Subcutaneous abdominal adipose tissue (tissue), 5 donors: ENCODE measurements at regions not wholly inside any gene's neighbourhood (a gene's known extent, or its start where the extent isn't known, plus 50 kb on each side); places are given as distances from the start of the nearest gene placed in this dataset.

ENCODE experiments used
- H3K27ac ChIP-seq: one replicate; pipeline ENCODE4 v1.7.0; 2013; ENCODE audit warnings: low read depth, mild to moderate bottlenecking, inconsistent platforms, low read length, moderate library complexity
- H3K27me3 ChIP-seq, 5 donors: one replicate each; pipeline ENCODE4 v1.7.0; 2013; ENCODE audit warnings: low read length in 5 of 5, inconsistent platforms in 1 of 5; ENCODE audit not compliant: control insufficient read depth in 5 of 5, insufficient read depth in 4 of 5
- H3K36me3 ChIP-seq, 5 donors: one replicate each; pipeline ENCODE4 v1.7.0; 2013; ENCODE audit warnings: low read length in 5 of 5; ENCODE audit not compliant: control insufficient read depth in 5 of 5, insufficient read depth in 5 of 5
- H3K4me1 ChIP-seq, 5 donors: one replicate each; pipeline ENCODE4 v1.7.0; 2013; ENCODE audit warnings: low read length in 5 of 5, mild to moderate bottlenecking in 3 of 5, moderate library complexity in 1 of 5; ENCODE audit not compliant: control insufficient read depth in 5 of 5, insufficient read depth in 5 of 5
- H3K4me3 ChIP-seq, 5 donors: one replicate each; pipeline ENCODE4 v1.7.0; 2013; ENCODE audit warnings: low read length in 5 of 5, low read depth in 1 of 5
- H3K9ac ChIP-seq, 5 donors: one replicate each; pipeline ENCODE4 v1.7.0; 2013; ENCODE audit warnings: low read length in 5 of 5, mild to moderate bottlenecking in 4 of 5, moderate library complexity in 3 of 5
- H3K9me3 ChIP-seq, 5 donors: one replicate each; pipeline ENCODE4 v1.7.0; 2013; ENCODE audit warnings: low read length in 5 of 5; ENCODE audit not compliant: control insufficient read depth in 5 of 5
- donor health status: healthy.
- donor health status: healthy.
- donor health status: healthy.
- donor health status: healthy.
- donor health status: healthy.

DNA sequence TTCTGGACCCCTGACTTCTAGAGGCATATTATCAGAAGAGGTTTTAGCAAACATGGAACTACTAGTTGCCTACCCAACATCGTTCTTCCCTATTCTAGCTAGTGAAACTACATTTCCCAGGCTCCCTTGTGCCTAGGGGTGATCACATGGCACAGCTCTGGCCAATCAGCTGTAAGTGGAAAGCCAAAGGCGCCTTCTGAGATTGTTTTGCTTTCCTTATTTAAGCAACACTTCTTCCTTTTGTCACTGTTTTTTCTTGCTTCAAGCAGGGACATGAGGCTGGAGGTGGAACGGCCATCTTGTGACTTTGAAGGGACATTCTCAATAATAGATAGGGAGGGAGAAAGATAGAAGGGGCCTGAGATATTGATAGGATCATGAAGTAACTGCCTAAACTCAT, 136.7 kb downstream of the ZNF664 start:
- Histone ChIP-seq H3K27ac (no peak overlapping the region), H3K9me3 (peaks cover 0 to 4% (median 4%) of the 10 kb centered on the region in 5 donors), H3K4me3 (no peak overlapping the region), H3K4me1 (no peaks in the 10 kb centered on the region), H3K36me3 (no peaks in the 10 kb centered on the region), H3K27me3 (no peaks in the 10 kb centered on the region), H3K9ac (no peak overlapping the region)

DNA sequence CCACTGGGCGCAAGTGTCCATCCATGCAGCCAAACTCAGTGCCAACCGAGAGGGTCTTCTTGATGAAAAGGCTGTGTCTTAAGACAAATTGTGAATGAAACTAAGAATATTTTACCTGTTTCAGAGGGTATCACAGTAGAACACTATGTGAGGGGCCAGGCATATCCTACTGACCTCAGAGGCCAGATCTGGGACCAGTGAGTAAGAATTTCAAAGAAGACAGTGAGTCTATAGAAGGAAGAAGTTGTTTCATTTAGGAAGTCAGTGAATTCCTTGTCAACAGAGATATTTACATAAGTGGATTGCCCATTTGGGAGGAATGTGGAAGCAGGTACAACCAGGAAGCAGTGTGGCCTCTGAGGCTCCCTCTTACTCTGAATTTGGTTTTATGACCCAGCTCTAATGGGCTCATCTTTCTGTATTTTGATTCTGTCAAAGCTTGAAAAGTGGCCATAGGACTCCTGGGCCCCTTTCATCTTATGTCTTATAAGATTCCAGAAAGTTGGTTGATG, 137.4 kb downstream of the ZNF664 start:
- no peak overlapping the region for H3K27ac ChIP-seq
- H3K9ac ChIP-seq: no peak overlapping the region
- no peaks in the 10 kb centered on the region for H3K36me3 ChIP-seq
- H3K9me3 ChIP-seq: peaks cover 0 to 4% (median 4%) of the 10 kb centered on the region in 5 donors
- H3K4me3 ChIP-seq: no peak overlapping the region
- H3K4me1 ChIP-seq: no peaks in the 10 kb centered on the region
- no peaks in the 10 kb centered on the region for H3K27me3 ChIP-seq

GRCh38 chr12:124111006-124111405, 138.0 kb downstream of the ZNF664 start:
- no peak overlapping the region for H3K9ac ChIP-seq
- no peak overlapping the region for H3K27ac ChIP-seq
- H3K9me3 ChIP-seq: peaks cover 0 to 4% (median 4%) of the 10 kb centered on the region in 5 donors
- no peaks in the 10 kb centered on the region for H3K4me1 ChIP-seq
- H3K4me3 ChIP-seq: no peak overlapping the region
- peaks cover 0 to under 1% (median 0%) of the 10 kb centered on the region in 5 donors for H3K27me3 ChIP-seq
- H3K36me3 ChIP-seq: no peaks in the 10 kb centered on the region

DNA sequence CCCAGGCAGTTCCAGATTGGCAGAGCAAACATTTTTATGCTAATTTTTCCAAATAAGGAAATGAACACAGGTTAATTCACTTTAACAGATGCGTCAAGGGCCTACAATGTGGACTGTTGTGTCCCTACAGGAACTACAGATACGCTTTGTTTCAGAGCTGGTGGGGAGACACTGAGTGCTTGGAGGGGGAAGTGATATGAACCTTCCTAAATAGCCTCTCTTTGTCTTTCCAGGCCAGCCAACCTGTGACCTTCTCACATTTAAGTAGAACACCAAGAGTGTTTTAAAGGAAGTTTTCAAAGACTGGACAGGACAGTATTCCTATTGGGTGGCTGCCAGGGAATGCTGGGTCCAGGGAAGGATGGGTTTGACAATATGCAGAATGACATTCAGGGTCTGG, 141.3 kb downstream of the ZNF664 start:
- H3K27ac ChIP-seq: no peak overlapping the region
- H3K9me3 ChIP-seq: peaks cover 0 to 4% (median 4%) of the 10 kb centered on the region in 5 donors
- no peaks in the 10 kb centered on the region for H3K36me3 ChIP-seq
- no peak overlapping the region for H3K4me3 ChIP-seq
- no peak overlapping the region for H3K9ac ChIP-seq
- H3K27me3 ChIP-seq: peaks cover 0 to 2% (median 0%) of the 10 kb centered on the region in 5 donors
- H3K4me1 ChIP-seq: no peaks in the 10 kb centered on the region

DNA sequence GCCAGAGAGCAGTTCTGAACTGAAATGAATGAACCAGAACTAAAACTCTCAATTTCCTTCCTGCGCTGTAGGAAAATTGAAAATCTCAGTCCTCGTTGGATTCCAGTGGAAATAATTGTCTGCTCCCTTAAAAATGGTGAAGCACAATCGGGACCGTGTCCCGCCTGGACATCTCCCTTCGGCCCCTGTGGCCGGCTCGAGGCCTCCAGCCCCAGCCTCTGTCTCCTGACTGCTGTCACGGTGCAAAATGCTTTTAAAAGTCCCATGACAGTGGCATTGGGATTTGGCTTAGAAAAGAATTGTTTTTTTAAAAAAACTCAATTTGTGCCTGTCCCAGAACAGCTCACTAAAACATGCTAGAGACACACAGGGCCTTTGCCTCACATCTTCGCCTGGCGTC, 142.5 kb downstream of the ZNF664 start:
- Histone ChIP-seq H3K9ac (no peak overlapping the region), H3K4me1 (no peaks in the 10 kb centered on the region), H3K27me3 (peaks cover 0 to 2% (median 0%) of the 10 kb centered on the region in 5 donors), H3K36me3 (no peaks in the 10 kb centered on the region), H3K4me3 (no peak overlapping the region), H3K27ac (no peak overlapping the region), H3K9me3 (peaks cover 0 to 4% (median 4%) of the 10 kb centered on the region in 5 donors)

DNA sequence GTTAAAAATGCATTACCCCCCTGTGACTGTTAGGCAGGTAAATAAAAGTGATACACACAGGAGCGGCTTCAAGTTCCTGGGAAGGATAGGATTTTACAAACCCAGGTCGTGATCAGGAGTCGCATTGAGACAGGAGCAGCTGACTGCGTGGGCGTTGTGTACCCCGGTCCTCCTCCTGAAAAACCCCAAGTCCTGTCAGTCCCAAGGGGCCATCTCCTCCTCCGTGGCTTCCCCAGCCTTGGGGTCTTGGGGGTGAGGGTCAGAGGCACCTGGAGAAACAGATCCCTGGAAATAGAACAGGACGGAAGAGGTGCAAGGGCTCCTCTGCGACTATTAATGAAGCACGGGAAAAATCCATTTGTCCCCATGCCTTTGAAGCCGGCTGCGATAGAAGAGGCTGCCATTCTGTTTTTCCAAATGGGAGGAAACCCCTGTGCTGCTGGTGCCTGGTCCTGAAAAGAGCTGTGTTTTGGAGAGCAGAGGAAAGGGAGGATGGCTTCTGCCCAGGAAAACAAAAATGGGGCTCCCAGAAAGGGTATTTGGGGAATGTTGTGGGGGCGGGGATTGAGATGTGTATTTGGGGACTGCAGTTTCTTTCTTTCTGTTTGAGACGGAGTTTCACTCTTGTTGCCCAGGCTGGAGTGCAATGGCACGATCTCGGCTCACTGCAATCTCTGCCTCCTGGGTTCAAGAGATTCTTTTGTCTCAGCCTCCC, 143.1 kb downstream of the ZNF664 start:
- no peak overlapping the region for H3K4me3 ChIP-seq
- H3K27me3 ChIP-seq: peaks cover 0 to 2% (median 0%) of the 10 kb centered on the region in 5 donors
- H3K9ac ChIP-seq: no peak overlapping the region
- H3K36me3 ChIP-seq: no peaks in the 10 kb centered on the region
- no peak overlapping the region for H3K27ac ChIP-seq
- no peaks in the 10 kb centered on the region for H3K4me1 ChIP-seq
- peaks cover 0 to 4% (median 4%) of the 10 kb centered on the region in 5 donors for H3K9me3 ChIP-seq

DNA sequence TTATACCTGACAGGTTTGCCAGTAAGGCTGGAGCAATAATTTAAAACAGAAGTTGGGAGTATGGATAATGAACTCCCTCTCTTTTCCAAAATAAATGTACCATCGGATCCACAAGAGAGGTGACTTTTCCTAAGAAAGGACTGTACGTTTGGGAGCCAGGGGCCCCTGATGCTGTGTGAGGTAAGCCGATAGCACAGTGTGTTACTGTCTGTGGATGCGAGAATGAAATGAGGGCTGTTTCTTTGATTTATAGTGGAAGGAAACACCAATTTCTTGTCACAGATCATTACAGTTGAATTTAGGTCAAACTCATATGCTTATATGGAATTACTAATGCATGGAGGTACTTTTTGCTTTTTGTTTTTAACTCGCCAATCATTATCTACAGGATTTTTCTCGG, 147.7 kb downstream of the ZNF664 start:
- H3K27me3 ChIP-seq: peaks cover 0 to 2% (median 0%) of the 10 kb centered on the region in 5 donors
- H3K36me3 ChIP-seq: no peaks in the 10 kb centered on the region
- no peaks in the 10 kb centered on the region for H3K9me3 ChIP-seq
- H3K9ac ChIP-seq: no peak overlapping the region
- H3K4me1 ChIP-seq: no peaks in the 10 kb centered on the region
- H3K4me3 ChIP-seq: no peak overlapping the region
- H3K27ac ChIP-seq: no peak overlapping the region

DNA sequence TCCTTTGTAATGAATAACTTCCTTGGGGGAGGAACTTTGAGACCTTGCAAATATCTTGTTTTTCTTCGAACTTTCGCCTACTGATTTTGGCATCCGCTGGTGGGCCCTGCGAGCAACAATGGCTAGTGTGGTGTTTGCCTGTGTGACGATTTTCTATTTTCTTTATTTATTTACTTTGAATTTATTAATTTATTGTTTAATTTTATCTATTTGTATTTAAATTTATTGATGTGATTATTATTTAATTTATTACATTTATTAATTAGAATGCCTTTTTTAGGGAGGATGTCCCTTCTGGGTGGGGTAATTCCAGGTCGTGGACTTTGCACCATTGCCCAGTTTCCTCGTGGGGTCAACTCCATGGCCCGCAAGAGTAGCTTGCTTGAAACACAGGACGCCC, 149.7 kb downstream of the ZNF664 start:
- no peak overlapping the region for H3K27ac ChIP-seq
- no peaks in the 10 kb centered on the region for H3K9me3 ChIP-seq
- no peaks in the 10 kb centered on the region for H3K36me3 ChIP-seq
- H3K4me1 ChIP-seq: no peaks in the 10 kb centered on the region
- no peak overlapping the region for H3K9ac ChIP-seq
- peaks cover 0 to 6% (median 2%) of the 10 kb centered on the region in 5 donors for H3K27me3 ChIP-seq
- no peak overlapping the region for H3K4me3 ChIP-seq

- H3K27ac ChIP-seq: no peak overlapping the region
- no peaks in the 10 kb centered on the region for H3K4me1 ChIP-seq
- H3K4me3 ChIP-seq: no peak overlapping the region
- H3K9ac ChIP-seq: no peak overlapping the region
- H3K27me3 ChIP-seq: peaks cover 0 to 6% (median 2%) of the 10 kb centered on the region in 5 donors
- H3K9me3 ChIP-seq: no peaks in the 10 kb centered on the region
- H3K36me3 ChIP-seq: no peaks in the 10 kb centered on the region
These were observed 150.4 kb downstream of the ZNF664 start for GRCh38 chr12:124123296-124124000.

- Histone ChIP-seq H3K9me3 (no peaks in the 10 kb centered on the region), H3K27me3 (peaks cover 0 to 6% (median 2%) of the 10 kb centered on the region in 5 donors), H3K27ac (no peak overlapping the region), H3K4me1 (no peaks in the 10 kb centered on the region), H3K4me3 (no peak overlapping the region), H3K9ac (no peak overlapping the region), H3K36me3 (no peaks in the 10 kb centered on the region)
These were observed 152.3 kb downstream of the ZNF664 start for GRCh38 chr12:124125203-124125871.
